HG02884 (cell line): ENCODE measurements at regions not wholly inside any gene's neighbourhood (a gene's known extent, or its start where the extent isn't known, plus 50 kb on each side); places are given as distances from the start of the nearest gene placed in this dataset.
A peak's percentile ranks its signal among the peaks of the same experiment; 100 is the strongest.

ENCODE experiments used
- ATAC-seq: cut with Tn5 transposase; IDR thresholded peaks from one replicate; pipeline ENCODE4 v1.9.1; 2021; ENCODE audit warnings: mild to moderate bottlenecking, moderate library complexity; ENCODE audit not compliant: unreplicated experiment

DNA sequence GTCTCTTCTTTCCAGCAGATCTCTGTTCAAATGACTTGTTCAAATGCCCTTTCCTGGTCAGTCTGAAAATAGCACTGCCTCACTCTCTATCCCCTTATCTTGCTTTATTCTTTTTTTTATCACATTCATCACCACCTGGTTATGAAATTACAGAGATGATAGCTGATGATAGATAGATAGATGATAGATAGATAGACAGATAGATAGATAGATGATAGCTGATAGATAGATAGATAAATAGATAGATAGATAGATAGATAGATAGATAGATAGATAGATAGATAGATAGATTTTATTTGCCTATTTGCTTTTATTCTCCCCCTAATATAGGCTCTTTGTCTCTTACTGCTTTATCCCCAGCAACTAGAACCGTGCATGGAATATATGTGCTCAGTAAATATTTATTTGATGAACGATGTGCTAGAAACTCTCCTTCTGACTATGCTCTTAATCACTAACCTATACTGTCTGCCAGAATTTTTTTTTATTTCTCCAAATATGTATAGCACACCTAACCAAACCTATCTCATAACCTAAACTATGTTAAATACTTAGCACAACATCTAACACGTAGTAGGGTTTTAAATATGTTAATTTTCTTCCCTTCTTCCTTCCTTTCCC, 372.8 kb upstream of the DUSP10 start:
- ATAC-seq = no peak

DNA sequence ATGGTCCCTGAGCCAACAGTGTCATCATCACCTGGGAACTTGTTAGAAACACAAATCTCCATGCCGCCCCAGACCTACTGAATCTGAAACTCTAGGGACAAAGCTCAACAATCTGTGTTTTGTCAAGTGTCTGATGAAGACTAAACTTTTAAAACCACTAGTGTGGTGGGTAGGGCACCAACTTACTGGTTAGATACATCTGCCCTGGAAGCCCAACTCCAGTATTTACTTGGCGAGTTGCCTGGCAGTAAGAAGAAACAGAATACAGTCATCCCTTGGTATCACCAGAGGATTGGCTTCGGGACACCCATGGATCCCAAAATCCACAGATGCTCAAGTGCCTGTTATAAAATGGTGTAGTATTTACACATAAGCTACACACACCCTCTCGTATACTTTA, 367.9 kb upstream of the DUSP10 start:
- ATAC-seq = no peak

DNA sequence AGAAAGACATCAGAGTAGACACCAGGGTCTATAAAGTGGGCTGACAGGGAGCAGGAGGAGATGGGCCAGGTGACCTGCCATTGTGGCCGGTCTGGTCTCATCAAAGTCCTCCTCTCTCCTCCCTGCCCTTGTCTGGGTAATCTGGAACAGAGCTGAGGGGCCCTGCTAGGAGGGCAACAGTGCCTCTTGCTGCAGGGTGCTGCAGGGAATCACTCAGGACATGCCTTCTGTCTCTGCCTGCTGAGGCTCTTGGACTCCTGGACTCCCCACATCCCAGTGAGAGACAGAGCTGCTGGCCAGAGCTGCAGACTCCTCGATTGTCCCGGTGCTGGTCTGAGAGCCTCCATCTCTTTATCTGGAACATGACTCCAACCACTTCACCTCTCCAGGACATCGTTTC, 366.1 kb upstream of the DUSP10 start:
- ATAC-seq = no peak

DNA sequence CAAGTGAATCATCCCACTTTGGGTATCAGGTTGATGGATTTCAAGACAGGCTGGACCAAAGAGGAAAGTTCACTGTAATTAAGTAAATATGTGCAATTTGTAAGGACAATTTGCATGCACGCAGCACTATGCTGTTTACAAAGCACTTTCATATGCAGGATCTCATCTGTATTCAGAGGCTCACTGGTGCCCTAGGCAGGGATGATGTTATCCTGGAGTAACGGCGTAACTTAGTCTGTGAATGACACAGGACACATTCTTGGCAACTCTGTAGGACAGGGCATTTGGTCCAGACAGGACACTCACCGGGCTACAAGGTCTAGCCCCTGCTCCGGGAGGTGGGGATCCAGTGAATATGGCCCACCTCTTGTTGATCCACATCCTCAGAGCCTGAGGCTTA, 365.4 kb upstream of the DUSP10 start:
- ATAC-seq = no peak

DNA sequence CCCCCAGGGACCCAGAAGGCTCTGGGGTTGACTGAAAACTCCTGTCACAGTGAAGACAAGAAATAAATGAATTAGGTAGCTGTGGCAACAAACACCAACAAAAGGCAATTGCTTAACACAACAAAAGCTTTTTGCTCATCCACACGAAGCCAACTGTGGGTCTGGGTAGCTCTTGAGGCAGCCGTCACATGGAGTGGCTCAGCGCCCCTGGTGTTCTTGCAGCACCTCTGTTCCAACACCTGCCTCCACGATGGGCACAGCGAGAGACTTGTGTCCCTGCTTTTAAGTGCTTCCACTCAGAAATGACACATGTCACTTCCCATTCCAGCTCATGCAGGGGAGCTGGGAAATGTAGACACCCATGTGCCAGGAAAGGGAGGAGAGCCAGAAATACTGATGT, 364.5 kb upstream of the DUSP10 start:
- no peak for ATAC-seq

DNA sequence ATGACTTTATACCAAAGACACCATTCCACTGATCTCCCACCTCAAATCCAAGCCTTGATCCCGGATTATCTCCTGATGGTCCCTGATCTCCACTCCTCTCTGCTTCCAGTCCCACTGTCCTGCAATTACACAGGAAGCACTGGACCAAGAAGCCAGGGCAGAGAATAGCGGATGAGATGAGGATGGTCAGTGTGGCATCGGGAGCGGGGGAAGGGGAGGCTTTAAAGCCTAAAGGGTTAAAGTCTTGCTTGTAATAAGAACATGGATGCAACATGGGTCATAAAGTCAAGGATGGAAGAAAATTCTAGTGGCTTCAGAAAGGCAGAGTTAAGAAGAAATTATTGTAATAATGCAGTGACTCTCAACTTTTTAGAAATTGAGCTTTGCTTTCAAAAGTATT, 364.0 kb upstream of the DUSP10 start:
- ATAC-seq = no peak

DNA sequence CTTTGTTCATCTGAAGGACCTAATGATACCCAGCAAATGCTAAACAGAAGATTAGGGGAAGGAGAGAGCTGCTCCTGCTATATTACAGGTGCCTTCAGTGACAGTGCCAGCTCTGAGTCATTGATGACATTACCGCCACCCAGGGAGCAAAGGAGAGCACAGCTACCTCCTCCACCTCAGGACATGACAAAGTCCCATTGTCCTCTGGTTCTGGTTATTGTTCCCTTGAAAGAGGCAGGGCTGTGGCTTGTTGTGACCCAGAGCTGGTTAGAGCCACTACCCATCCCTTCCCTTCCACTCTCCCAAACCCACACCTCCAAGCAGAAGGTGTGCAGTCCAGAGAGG, 363.5 kb upstream of the DUSP10 start:
- ATAC-seq = no peak

DNA sequence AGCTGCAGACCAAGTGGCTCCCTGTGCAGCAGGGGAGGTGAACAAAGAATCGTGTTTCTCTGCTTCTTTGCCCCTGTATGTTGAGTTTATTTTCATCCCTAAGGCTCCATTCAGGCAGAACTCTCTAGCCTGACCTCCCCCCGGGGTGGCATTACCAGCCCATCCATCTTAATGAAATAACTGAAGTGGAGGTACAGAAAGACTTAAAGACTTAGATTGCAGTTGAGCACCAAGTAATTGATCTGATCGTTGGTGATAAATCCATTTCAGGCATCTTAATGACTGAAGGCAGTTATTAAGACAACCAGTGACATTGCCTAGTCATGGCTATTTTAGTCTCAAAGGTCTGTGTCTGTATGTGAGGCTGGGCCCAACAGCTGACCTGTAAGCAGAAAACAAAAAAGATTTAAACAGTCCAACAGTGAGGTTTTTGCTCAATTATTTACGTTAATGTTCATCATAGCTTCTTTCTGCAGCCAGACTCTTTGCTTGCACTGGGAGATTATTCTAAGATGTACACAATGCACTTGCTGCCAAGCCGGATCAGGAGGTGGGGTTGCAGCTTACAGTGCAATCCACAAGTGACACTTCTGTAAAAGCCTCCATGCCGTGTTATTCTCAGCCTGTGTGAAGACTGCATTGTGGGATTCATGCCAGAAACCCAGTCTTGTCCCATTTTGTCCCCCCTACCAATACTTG, 363.0 kb upstream of the DUSP10 start:
- no peak for ATAC-seq

DNA sequence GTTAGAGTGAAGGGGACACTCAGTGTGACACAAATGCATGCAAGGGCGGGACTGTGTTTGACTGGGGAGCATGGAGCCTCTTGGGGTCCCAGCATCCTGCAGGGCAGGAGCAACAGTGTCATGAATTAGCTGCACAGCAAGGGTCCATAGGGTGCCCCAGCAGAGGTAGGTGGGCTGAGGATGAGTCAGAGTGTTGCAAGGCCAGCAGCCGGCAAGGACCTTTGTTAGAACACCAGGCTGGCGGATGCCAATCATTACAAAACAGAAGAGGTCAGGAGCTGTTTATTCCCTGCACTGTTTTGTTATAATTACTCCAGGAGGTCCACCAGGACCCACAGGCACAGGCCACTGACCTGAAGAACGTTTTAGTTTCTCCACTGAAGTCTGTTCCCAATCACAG, 362.2 kb upstream of the DUSP10 start:
- no peak for ATAC-seq

DNA sequence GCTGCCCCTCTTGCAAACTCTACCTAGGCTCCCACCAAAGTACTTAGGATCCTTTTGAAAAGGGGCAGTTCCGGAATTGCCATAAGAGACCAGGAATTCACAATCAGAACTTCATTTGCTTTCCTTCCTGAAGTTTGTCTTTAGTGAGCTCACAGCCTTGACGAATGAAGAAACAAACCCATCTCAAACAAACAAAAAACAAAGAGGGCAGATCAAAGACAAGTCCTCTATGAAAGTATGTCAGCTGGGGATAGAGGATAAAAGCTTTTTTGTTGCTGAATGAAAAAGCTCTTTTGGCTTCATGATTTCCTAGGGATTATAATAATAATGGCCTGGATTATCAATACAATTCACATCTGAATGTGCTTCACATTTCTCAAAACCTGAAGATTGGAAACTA, 357.9 kb upstream of the DUSP10 start:
- no peak for ATAC-seq

DNA sequence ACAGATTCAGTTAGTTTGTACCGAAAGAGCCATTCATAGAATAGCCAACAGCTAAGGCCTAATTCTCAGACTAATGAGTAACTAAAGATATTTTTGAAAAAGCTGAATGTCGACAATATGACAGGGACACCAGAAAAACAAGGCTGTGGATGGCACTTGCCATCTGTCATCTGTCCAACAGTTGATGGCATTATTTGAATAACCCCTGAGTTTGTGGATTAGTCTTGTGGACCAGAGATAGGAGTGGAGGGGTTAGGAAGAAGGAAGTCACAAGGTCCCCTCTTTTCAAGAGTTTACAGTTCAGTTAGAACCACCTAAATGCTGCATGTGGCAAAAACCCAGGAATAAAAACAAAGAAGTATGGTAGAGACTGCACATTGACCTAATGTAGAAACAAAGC, 356.5 kb upstream of the DUSP10 start:
- no peak for ATAC-seq

DNA sequence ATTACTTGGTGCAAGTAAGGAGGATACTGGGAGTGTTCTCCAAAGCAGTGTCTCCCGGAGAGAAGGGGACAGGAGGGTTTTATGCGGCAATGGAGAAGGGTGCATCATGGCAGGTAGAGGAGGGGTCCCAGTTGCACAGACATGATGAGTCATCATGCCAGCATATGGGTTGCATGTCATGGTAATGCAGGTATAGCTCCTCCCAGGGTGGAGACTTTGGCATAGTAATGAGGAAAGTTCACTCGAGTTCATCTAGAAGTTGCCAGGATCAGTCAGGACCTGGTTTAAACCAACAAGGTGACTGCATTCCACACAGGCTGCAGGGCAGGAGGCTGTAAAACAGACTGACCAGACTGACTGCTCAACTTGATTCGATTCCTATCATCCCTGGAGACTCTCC, 355.7 kb upstream of the DUSP10 start:
- ATAC-seq = no peak

DNA sequence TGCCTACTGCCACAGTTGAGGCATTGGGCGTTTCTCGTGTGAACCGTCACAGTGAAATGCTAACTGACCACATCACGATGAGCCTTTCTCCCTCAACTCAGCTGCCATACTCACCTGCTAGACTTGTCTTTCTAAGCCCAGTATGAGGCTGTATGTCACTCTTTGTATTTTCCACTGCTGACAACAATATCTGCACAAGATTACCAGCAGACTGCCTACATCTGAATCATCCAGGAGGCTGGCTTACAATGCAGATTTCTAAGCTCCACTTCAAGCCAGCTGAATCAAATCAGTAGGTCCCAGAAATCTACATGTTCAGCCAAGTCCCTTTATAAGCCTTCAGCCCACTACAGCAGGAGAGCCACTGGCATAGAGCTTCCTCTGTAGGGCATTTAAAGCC, 355.0 kb upstream of the DUSP10 start:
- ATAC-seq = no peak

DNA sequence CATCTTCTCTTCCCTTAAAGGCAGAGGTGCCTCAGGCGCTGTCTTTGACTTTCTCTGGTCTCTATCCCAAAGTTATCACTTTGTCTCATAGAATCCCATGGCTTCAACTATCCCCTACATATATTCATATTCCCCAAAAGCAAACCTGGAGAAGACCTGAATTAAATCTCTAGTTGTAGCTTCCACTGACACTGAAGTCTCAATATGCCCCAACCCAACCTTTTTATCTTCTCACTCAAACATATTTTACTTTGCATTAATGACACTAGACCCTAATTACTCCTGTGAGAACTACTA, 354.5 kb upstream of the DUSP10 start:
- ATAC-seq = no peak

DNA sequence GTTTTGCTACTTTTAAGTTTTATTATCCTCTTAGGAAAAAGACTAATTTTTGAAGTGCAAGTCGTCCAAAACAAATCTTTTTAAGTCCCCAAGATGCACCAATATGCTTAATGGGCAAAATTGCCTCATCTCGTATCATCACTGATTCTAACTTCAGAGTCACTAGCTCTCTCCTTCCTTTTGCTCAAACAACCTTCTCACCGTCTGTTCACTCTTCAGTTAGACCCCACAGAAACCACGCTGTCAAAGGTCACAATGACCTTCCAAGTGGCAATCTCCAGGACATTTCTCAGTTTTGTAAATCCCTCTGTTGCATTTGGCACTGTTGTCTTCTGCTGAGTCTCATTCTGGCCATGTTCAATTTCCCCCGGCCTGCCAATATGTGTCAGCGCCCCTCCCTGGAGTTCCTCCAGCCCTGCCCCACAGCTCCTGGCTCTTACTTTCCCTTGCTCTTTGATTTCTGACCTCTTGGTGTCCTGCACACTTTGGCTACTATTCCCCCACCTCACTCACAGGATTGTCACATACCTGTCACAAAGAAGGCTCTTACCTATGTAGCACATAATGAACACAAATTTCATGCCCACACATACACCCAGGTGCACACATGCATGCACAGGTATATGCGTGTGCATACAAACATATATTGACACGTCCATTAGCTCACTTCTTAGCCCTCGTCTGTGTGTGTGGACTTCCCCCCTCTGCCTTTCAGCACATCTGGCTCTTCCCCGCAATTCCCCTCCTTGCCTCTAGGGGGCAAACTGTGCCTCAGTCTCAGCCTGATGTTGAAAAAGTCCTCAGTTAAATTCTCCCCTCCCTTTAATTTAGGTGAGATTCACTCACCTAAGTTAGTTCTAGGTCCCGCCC, 354.0 kb upstream of the DUSP10 start:
- ATAC-seq = peak; percentile 92

DNA sequence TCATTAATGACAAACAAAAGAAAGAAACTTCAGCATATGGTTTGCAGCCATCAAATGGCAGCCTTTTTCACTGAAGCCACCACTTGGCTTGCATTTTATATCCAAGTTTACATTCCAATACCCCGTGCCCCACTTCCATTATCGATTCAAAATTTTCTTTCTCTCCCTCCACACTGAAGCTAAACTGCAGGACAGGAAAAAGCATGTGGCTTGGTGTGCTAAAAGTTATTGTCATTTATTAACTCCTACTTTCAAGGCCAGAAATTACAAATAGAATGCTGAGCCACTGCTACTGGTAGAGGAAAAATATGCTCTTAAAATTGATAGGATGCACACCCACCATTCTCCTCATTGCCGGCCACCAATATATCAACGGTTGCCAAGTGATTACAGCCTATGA, 351.6 kb upstream of the DUSP10 start:
- ATAC-seq = no peak

DNA sequence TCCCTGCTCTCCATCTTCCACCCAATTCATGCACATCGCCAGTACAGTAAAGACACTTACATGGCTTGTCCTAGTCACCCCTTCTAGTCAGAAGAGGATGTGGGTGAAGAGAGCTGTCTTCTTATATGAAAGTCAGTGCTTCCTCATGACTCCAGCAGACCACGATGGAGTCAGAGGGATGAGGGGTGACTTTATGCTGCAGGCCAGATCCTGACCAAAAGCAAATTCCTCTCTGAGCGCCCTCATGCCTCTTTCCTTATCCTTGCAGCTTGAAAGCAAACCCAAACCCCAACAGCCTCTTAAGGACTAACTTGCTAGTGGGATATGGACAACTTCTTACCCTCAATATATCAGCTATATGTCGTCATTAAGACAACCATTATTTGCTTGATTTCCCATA, 348.2 kb upstream of the DUSP10 start:
- ATAC-seq = no peak

DNA sequence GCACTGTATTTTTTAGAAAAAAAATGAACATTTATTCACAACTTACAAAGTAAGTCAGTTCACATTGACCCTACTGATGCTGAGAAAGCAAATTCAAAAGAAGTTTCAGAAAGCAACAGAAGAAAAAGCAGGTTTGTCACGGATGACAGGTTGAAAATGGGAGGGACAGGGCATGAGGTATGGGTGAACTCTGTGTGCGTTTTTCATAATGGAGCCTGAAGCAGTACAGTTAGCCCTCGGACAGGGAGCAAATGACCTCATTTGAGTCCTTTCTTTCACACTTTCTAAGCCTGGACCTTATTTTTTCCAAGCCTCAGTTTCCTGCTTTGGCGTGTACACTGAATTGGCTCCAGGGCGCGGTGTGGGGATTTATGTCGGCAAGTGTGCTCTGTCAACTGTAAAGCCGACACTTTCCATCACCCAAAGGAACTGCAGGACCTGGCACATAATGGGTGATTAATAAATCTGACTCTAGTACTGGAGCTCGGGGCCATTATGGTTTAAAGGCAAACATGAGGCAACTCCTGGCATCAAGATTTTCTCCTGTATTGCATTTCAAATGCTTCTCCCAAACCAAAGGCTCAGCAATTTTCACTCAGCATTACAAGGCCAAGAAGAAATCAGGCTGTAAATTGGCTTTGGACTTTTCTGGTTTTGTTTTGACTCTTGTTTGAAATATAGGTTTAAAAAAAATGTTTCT, 345.5 kb upstream of the DUSP10 start:
- no peak for ATAC-seq

DNA sequence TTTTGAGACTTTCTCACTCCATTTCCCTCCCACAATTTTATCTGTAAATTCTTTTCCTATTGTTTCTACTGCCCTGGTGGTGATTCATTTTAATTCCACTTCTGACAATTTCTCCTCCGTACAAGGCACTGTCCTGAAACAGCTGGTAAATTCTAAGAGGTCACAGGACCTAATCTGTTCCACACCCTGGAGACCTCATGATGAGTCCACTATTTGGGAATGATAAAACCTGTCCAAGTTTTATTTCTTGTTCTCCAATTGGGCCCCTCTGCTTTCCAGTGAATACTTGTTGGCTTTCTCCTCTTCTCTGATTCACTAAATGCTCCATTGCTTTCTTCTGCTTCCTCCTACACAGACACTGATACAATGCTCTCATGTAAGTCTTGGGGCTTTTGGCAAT, 343.1 kb upstream of the DUSP10 start:
- no peak for ATAC-seq

DNA sequence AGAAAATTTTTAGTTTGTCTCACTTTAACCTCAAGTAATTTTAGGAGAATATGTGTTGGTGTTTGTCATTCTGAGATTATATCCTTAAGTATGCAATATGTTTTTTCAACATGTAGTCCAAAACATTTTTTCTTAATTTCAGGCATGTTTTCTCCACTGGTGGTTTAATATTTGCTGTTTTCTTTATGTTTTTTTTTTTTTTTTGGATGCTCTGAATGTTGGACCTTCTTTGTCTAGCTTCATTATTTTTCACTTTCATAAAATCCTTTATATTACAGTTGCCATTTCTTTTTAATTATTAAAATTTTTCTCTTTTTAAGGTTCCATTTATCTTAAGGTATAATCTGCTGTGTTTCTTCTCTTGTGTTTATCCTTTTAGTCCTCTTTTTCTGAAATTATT, 342.2 kb upstream of the DUSP10 start:
- ATAC-seq = no peak

DNA sequence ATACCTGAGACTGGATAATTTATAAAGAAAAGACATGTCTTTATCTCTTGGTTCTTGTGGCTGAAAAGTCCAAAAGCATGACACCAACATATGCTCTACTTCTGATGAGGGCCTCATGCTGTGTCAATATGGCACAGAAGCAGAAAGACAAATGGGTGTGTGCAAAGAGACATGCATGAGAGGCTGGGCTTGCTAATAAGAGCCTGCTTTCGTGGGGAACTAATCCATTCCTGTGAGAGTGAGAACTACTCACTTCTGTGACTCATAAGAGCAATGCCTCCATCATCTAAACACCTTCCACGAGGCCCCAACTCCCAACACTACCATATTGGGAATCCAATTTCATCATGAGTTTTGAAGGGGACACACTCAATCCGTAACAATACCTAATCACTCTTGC, 340.0 kb upstream of the DUSP10 start:
- no peak for ATAC-seq

DNA sequence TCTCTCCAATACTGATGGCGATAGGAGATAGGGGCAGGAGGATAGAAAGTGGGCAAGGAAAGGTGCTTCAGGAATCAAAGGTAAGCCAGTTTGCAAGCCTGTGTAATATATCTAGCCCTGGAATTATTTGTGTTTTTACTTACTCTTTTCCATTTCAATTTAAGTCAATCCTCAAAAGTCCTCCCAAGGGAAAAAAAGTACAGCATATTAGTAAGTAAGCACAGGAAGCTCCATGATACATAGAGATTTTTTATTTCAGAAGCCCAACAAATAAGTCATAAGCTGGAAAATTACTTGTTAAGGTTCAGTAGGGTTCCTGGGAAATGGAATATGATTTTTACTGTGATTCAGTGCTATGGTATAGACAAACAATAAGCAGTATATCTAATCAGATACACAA, 337.7 kb upstream of the DUSP10 start:
- ATAC-seq = no peak
